DND-41 (cell line): ENCODE measurements at regions not wholly inside any gene's neighbourhood (a gene's known extent, or its start where the extent isn't known, plus 50 kb on each side); places are given as distances from the start of the nearest gene placed in this dataset.

Experiments
- EZH2 ChIP-seq: IDR thresholded peaks from 3 replicates; pipeline ENCODE4 v1.6.1; 2012; ENCODE audit warnings: borderline replicate concordance, low read depth, mild to moderate bottlenecking, moderate library complexity, low read length, inconsistent platforms; ENCODE audit not compliant: severe bottlenecking
- TF ChIP-seq, protein P1 (sequence below): IDR thresholded peaks from 2 replicates; pipeline ENCODE4 v1.5.1; 2012; ENCODE audit warnings: borderline replicate concordance, low read length, moderate library complexity, mild to moderate bottlenecking; ENCODE audit not compliant: poor library complexity, severe bottlenecking; ENCODE audit errors: extremely low read depth

GRCh38 chr2:126117886-126118285 lies 538.1 kb upstream of the GYPC start:
- TF ChIP-seq, protein P1, sequence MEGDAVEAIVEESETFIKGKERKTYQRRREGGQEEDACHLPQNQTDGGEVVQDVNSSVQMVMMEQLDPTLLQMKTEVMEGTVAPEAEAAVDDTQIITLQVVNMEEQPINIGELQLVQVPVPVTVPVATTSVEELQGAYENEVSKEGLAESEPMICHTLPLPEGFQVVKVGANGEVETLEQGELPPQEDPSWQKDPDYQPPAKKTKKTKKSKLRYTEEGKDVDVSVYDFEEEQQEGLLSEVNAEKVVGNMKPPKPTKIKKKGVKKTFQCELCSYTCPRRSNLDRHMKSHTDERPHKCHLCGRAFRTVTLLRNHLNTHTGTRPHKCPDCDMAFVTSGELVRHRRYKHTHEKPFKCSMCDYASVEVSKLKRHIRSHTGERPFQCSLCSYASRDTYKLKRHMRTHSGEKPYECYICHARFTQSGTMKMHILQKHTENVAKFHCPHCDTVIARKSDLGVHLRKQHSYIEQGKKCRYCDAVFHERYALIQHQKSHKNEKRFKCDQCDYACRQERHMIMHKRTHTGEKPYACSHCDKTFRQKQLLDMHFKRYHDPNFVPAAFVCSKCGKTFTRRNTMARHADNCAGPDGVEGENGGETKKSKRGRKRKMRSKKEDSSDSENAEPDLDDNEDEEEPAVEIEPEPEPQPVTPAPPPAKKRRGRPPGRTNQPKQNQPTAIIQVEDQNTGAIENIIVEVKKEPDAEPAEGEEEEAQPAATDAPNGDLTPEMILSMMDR, result no peak
- TF ChIP-seq EZH2, result no peak
